Jurkat, Clone E6-1 (cell line): ENCODE measurements at regions not wholly inside any gene's neighbourhood (a gene's known extent, or its start where the extent isn't known, plus 50 kb on each side); places are given as distances from the start of the nearest gene placed in this dataset.
"Not testable (repeated sequence)": the region's sequence is repeated elsewhere in the genome, so short reads cannot be mapped to it uniquely, and the experiment has no call there.

Experiments used
- DNase-seq: peaks from one replicate; pipeline ENCODE4 v3.0.0-alpha.2; 2011; ENCODE audit warnings: low read depth, low spot score
- H3K4me3 ChIP-seq: 2 replicates; pipeline ENCODE4 v1.5.1; 2011; ENCODE audit warnings: mild to moderate bottlenecking, low read length, control low read depth, moderate library complexity

DNA sequence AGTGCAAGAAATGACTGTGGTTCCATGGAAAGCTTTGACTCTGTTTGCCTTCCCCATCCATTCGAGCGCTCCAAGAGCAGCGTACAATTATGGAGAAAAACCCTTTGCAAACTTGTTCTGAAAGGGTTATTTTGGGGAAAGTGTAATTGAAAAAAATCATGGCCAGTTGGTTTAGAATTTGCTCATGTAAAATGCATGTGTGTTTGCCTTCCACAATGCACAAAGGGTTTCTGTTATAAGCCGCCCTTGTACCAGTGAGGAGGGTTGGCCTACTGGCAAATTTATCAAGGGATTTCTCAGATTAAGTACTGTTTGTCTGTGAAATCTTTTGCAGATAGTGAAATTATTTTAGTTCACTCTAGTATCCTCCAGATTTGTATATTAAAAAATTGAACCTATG is 62.7 kb upstream of the PELI2 start:
- no peak overlapping the region for H3K4me3 ChIP-seq
- no peak for DNase-seq

DNA sequence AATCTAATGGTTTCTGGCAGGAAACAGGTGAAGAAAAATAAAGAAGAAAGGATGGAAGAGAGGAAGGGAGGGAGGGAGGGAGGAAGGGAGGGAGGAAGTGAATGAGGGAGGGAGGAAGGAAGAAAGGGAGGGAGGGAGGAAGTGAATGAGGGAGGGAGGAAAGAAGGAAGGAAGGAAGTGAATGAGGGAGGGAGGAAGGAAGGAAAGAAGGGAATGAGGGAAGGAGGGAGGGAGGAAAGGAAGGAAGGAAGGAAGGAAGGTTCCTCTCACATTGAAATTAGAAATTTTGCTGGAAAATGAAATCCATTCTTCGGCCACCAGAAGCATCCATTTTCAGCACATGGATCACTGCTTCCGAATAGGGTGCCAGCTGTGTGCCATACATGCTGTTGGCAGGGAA is 62.2 kb upstream of the PELI2 start:
- no peak overlapping the region for H3K4me3 ChIP-seq
- DNase-seq, result no peak

DNA sequence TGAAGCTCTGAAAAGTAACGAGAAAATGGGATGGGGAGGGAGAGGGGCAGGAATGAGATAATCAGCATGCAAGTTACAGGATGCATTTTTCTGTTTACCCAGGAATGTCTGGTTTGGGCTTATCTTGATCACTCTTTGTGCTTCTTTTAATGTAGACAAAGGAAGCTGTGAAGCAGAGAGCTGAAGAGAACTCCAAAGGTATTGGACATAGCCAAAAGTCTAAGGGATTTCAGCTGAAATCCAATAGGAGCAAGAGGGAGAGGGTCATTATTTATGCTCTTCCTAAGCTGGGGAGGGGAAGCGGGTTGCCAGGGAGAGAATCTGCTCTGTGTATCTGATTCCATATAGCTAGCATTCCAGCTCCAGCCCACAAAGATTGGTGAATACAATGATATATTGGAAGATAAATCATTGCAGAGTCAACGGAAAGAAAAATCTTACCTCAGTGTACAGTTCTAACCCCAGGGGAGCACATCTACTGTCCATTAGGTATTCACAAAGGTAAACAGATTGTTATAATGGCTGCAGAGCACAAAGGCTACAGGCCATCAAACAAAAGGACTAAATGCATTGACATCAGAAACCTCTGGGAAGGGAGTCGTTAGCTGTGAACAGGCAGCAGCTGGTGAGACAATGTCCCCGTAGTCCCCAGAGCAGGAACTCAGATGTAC is 61.0 kb upstream of the PELI2 start:
- DNase-seq, result no peak
- no peak overlapping the region for H3K4me3 ChIP-seq

DNA sequence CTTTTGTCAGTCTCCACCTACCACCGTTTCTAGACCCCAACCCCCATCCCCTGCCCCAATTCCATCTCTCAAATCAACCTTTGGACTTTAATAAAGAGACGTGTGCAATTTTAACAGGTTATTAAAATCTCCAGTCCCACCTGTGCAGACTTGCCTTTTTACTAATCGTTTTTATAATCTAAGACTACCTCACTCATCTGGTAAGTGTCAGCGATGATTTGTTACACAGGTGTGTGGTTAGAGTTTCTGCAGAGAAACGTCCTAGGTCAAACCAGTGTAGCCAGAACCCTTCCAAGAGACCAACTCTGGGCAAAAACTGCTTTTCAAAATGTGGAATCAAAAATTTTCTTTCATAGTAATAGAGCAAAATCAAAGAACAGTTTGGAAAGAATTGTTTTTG is 60.4 kb upstream of the PELI2 start:
- no peak overlapping the region for H3K4me3 ChIP-seq
- no peak for DNase-seq

DNA sequence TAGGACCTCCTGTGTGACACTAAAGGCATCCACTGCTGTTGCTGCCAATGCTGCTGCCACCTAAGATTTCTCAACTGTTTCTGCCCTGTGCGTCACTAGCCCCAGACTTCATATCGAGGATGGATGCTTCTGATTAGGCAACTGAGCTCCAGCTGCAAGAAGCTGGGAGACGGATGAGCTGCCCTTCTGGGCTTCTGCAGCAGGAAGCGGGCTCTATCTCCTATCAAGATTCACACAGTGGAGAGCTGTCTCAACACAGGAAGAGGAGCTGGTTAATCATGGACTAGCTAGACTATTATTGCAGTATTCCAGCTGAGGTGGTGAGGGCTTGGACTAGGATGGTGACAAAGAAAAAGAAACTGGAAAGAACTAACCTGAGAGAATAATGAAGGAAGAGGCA is 59.2 kb upstream of the PELI2 start:
- no peak for DNase-seq
- H3K4me3 ChIP-seq, result no peak overlapping the region

DNA sequence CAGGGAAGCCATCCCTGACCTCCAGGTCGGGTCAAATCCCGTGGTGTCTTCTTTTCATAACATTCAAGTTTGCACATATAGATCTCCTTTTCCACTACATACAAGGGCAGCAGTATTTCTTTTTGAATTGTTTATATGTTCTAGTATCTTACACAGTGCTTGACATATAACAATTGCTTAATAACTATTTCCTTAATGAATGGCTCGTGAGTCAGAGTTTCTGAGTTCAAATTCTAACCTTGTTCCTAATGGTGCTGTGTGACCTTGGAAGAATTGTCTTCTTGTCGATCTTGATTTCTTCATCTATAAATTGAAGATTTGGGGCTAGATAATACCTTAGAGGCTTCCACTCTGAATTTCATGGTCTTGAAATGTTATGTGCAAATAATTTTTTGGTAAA is 57.2 kb upstream of the PELI2 start:
- H3K4me3 ChIP-seq, result no peak overlapping the region
- DNase-seq, result no peak

DNA sequence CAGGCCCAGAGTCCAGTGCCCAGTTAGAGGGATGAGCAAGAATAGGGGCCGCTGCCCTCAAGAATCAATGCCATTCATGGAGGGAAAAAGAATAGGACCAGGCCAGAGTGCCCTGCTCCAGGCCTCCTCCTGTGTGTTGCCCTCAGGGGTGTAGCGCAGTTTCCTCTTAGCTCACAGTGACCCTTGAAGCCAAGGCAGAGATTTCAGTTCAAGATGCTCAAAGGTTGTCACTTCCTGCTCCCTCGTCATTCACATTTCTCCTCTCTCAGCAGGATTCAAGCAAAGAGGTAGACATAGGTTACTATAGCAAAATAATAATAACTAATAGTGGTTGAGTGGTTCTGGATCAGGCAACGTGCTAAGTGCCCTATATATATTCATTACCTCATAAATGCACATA is 55.1 kb upstream of the PELI2 start:
- no peak for DNase-seq
- H3K4me3 ChIP-seq, result no peak overlapping the region

DNA sequence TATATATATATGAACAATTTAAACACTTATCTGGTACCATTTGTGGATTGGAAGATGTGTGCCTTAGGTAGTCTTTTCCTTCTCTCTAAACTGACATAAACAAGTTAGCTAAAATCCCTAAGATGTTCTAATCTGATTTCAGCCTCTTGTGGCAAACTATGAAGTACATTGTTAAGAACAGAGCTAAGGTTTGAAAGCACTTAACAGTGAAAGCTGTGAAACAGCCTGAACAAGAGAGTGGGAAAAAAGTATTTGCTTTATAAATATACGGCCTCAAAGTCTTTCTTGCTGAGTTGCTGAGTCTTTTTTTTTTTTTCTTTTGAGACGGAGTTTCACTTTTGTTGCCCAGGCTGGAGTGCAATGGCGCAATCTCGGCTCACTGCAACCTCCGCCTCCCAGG is 53.7 kb upstream of the PELI2 start:
- DNase-seq, result no peak
- no peak overlapping the region for H3K4me3 ChIP-seq

DNA sequence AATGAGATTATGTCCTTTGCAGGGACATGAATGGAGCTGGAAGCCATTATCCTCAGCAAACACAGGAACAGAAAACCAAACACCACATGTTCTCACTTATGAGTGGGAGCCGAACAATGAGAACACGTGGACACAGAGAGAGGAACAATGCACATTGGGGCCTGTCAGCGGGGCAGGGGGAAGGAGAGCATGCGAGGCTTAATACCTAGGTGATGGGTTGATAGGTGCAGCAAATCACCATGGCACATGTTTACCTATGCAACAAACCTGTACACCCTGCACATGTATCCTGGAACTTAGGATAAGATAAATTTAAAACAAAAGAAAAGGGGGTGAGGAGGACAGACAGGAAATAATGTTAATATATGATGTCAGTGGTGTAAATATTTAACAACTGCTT is 53.0 kb upstream of the PELI2 start:
- not testable (repeated sequence) for H3K4me3 ChIP-seq, DNase-seq

DNA sequence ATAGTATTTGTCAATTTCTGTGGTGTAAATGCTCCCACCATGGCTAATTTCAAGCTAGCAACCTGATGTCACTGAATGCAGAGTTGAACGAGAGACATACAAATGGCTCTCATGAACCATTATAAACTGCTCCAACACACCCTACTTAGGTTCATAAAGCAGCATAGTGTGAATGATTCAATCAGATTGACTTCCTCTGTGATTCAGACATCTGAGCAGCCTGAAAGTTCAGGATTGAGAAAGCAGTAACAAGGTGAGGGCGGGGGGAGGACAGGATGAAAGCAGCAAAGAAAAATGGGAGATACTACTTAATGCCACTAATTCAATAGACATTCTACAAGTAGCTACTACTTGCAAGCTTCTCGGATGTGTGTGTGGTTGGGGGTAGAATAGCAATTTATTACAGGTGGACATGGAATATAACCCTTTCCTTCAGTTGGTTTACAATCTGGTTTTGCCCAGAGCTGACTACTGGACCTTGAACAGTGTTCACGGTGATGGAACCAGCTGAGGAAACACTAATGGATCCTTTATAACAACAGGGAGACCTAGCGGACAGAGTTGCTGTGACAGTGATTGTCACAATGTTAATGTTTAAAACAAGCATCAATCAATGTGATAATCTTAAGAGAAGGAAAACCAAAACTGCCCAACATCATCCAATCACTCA is 52.5 kb upstream of the PELI2 start:
- H3K4me3 ChIP-seq, result no peak overlapping the region
- no peak for DNase-seq
